Right lobe of liver (tissue), 4 donors: ENCODE measurements at regions not wholly inside any gene's neighbourhood (a gene's known extent, or its start where the extent isn't known, plus 50 kb on each side); places are given as distances from the start of the nearest gene placed in this dataset.

Source experiments
- POLR2A ChIP-seq: fragments of 450-650 bp; IDR thresholded peaks from one replicate; pipeline ENCODE4 v1.6.1; 2017; ENCODE audit warnings: antibody characterized with exemption, mild to moderate bottlenecking
- TF ChIP-seq, protein P1 (sequence below), 4 donors: fragments of 200-600 bp in 3 of 4; fragments of 450-650 bp in 1 of 4; IDR thresholded peaks; one replicate each; pipeline versions ENCODE4 v1.5.1 to v1.8.0; 2016 to 2022; ENCODE audit warnings: antibody characterized with exemption in 4 of 4, mild to moderate bottlenecking in 2 of 4
- donor health status: DM: no; HTN: no; CAD: no.
- donor health status: DM: no; HTN: no; CAD: no.
- donor health status: DM: no; HTN: yes; CAD: no.

- TF ChIP-seq, protein P1, sequence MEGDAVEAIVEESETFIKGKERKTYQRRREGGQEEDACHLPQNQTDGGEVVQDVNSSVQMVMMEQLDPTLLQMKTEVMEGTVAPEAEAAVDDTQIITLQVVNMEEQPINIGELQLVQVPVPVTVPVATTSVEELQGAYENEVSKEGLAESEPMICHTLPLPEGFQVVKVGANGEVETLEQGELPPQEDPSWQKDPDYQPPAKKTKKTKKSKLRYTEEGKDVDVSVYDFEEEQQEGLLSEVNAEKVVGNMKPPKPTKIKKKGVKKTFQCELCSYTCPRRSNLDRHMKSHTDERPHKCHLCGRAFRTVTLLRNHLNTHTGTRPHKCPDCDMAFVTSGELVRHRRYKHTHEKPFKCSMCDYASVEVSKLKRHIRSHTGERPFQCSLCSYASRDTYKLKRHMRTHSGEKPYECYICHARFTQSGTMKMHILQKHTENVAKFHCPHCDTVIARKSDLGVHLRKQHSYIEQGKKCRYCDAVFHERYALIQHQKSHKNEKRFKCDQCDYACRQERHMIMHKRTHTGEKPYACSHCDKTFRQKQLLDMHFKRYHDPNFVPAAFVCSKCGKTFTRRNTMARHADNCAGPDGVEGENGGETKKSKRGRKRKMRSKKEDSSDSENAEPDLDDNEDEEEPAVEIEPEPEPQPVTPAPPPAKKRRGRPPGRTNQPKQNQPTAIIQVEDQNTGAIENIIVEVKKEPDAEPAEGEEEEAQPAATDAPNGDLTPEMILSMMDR (IDR thresholded peaks at IDR 0.05): no peak
- TF ChIP-seq POLR2A: no peak
Measured at GRCh38 chr14:76615331-76615730, 145.9 kb upstream of the VASH1 start.
